Activated T-cell treated with anti-CD3 and anti-CD28 coated beads, Interleukin-2, amount 50 U/mL, for 4 hours (primary cell): ENCODE measurements at regions not wholly inside any gene's neighbourhood (a gene's known extent, or its start where the extent isn't known, plus 50 kb on each side); places are given as distances from the start of the nearest gene placed in this dataset.

Experiments used
- ATAC-seq, 2 donors: fragments of 200-7000 bp; cut with Tn5 transposase; one replicate each; pipeline ENCODE4 v1.10.0; 2021
- DNase-seq: peaks from one replicate; pipeline ENCODE4 v3.0.0-alpha.2; 2020
- H3K27me3 Mint-ChIP-seq: one replicate; pipeline ENCODE4 v1.8.0; 2021; ENCODE audit warnings: low read depth, mixed read lengths
- H3K36me3 Mint-ChIP-seq: one replicate; pipeline ENCODE4 v1.8.0; 2022; ENCODE audit warnings: mixed read lengths; ENCODE audit not compliant: insufficient read depth
- H3K4me1 Mint-ChIP-seq: one replicate; pipeline ENCODE4 v1.8.0; 2021; ENCODE audit warnings: low read depth, mixed read lengths
- H3K4me3 Mint-ChIP-seq: one replicate; pipeline ENCODE4 v1.8.0; 2021; ENCODE audit warnings: mild to moderate bottlenecking, moderate library complexity, mixed read lengths
- H3K9me3 Mint-ChIP-seq: one replicate; pipeline ENCODE4 v1.8.0; 2021; ENCODE audit warnings: mixed read lengths

DNA sequence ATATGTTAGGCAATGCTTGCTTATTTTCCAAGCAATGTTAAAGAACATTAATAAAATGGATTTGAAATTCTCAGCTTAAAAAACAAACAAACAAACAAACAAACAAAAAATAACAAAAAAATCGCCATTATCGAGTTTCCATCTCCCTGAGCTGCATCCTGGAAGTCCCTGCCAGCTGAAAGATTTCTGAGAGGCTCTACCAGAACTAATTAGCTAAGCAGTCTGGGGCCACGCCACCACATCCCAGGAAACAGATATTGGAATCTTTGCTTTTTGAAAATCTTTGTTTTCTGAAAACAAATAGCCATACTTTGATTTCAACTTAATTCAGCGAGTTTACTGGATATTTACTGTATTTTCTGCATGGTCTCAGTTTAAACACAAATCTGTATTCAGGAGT, 143.6 kb downstream of the LSMEM1 start:
- no peak overlapping the region for H3K4me3 Mint-ChIP-seq
- H3K9me3 Mint-ChIP-seq, result peaks cover 3% of the 10 kb centered on the region
- no peaks in the 10 kb centered on the region for H3K4me1 Mint-ChIP-seq
- H3K36me3 Mint-ChIP-seq, result no peaks in the 10 kb centered on the region
- DNase-seq (no peak), ATAC-seq (no peak)
- no peaks in the 10 kb centered on the region for H3K27me3 Mint-ChIP-seq

DNA sequence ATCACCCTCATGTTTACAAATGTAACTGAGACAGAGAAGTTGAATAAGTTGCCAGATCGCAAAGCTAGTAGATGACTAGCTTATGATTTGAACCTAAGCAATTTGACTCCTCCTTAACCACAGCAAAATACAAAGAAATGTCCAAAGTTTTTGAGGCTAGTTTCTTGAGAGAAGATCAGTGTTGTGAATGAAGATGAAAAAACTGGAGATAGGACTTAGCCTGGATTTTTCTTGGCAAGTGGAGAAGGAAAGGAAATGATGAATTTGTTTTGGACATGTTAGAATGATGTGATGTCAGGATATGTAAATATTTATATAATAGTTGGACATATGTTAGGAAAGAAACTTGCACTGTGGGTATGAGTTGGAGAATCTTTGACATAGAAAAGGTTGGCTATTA, 149.8 kb downstream of the LSMEM1 start:
- H3K27me3 Mint-ChIP-seq, result no peaks in the 10 kb centered on the region
- peaks cover 3% of the 10 kb centered on the region for H3K9me3 Mint-ChIP-seq
- H3K36me3 Mint-ChIP-seq, result no peaks in the 10 kb centered on the region
- DNase-seq (no peak), ATAC-seq (no peak)
- H3K4me1 Mint-ChIP-seq, result no peaks in the 10 kb centered on the region
- no peak overlapping the region for H3K4me3 Mint-ChIP-seq

DNA sequence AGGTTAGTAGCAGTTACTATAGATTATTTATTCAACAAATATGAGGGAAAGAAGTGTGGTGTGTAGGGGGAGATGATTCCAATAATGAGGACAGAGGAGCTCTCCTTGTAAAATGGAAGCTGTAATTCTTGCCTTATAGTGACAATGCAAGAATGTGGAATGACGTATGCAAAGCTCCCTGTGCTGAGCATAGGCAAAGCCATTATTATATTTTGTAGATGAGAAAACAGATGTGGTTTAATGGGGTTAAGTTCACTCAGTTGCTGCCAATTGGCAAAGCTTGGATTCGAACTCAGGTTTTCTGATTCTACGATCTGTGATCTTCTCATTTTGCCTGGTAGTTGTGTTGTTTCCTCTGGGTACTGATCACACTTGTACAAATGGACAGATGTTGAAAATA, 153.3 kb downstream of the LSMEM1 start:
- Mint-ChIP-seq H3K27me3 (peaks cover 3% of the 10 kb centered on the region), H3K4me3 (no peak overlapping the region), H3K9me3 (no peaks in the 10 kb centered on the region), H3K4me1 (no peaks in the 10 kb centered on the region), H3K36me3 (no peaks in the 10 kb centered on the region)
- ATAC-seq, result no peak
- no peak for DNase-seq

DNA sequence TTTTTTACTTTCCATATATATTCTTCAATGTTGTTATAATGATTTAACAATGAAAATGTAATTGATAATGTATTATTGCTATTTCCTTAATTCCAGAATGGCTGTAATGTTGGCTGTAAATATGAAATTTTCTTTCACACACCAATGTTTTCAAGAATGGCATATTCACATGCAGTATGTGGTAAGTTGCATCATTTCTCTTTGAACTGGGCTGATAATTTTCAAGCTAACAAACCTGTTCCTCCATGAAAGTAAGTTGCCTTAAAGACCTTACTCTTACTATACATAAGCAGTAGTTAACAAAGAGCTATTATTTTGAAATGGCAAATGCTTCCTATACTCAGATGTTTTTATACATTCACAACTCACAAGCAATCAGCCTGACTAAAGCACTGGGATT, 154.5 kb downstream of the TMEM168 start:
- DNase-seq (no peak), ATAC-seq (no peak)
- Mint-ChIP-seq H3K4me1 (no peaks in the 10 kb centered on the region), H3K27me3 (peaks cover 3% of the 10 kb centered on the region), H3K4me3 (no peak overlapping the region), H3K36me3 (no peaks in the 10 kb centered on the region), H3K9me3 (no peaks in the 10 kb centered on the region)

DNA sequence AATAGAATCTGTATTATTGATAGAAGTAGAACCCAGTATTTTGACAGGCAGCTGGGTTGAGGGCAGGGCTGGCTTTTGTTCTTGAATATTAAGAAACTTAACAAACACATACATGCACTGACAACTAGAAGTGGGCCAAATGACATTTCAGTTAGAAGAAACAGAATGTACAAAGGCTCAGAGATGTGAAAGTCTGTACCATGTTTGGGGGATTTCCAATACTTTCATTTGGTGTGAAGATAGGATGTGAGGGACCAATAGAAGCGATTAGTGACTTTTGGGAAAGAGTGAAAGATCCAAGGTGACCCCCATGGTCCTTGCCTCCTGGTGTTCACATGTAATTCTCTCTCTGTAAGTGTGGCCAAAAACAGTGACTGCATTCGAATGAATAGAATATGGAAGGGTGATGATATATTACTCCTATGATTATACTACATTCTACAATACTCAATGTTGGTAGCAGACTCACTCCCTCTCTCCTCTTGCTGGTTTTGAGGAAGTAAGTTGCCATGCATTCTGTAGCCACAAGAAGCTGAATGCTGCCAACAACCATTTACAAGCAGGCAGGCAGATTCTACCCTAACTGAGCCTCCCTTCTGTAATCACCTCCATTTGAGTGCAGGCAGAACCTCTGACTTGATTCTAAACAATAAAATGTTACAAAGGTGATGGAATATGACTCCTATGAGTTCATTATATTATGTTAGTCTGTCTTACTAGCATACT, 151.4 kb downstream of the TMEM168 start:
- no peak for ATAC-seq
- Mint-ChIP-seq H3K27me3 (peaks cover 3% of the 10 kb centered on the region), H3K9me3 (peaks cover 1% of the 10 kb centered on the region), H3K36me3 (no peaks in the 10 kb centered on the region), H3K4me1 (no peaks in the 10 kb centered on the region), H3K4me3 (no peak overlapping the region)
- no peak for DNase-seq

DNA sequence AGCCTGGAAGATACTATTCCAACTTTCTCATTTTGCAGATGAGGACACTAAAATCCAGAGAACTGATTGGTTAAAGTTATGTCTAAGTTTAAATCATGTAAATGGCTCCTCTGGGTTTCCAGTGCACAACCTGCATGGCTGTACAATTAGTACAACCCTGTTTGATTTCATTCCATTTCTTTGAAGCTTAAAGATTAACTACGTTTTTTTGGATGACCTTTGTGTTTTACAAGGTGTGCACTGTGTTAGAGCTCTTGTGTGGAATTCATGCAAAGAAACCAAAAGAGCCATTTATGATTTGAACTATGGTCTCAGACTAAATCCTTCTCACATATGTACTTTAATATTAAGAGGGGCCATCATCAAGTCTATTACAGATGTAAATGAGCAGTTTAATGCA, 149.5 kb downstream of the TMEM168 start:
- no peaks in the 10 kb centered on the region for H3K4me1 Mint-ChIP-seq
- H3K9me3 Mint-ChIP-seq, result peaks cover 12% of the 10 kb centered on the region

DNA sequence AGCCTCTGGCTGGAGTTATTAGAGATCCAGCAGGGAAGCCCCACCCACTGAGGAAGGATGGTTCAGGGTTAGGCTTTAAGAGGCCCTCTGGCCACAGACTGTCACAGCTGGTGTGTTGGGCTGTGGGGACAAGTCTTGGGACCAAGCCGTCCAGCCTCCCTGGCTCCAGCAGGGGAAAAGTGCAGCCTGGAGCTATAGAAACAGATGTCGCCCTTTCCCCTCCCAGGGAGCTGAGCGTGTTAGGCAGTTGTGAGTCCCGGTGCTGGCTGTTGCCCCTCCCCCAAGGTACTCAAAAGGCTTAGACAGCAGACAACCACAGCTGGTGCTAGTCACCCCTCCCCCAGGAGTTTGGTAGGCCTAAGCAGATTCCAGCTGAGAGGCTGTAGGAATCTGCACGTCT, 143.4 kb downstream of the TMEM168 start:
- peaks cover 22% of the 10 kb centered on the region for H3K9me3 Mint-ChIP-seq
- no peaks in the 10 kb centered on the region for H3K36me3 Mint-ChIP-seq
- DNase-seq (no peak), ATAC-seq (no peak)
- no peak overlapping the region for H3K4me3 Mint-ChIP-seq
- H3K27me3 Mint-ChIP-seq, result peaks cover 4% of the 10 kb centered on the region
- no peaks in the 10 kb centered on the region for H3K4me1 Mint-ChIP-seq

More for the DNA sequence above, 149.5 kb downstream of the TMEM168 start:
- H3K36me3 Mint-ChIP-seq, result no peaks in the 10 kb centered on the region
- peaks cover 3% of the 10 kb centered on the region for H3K27me3 Mint-ChIP-seq
- DNase-seq (no peak), ATAC-seq (no peak)
- no peak overlapping the region for H3K4me3 Mint-ChIP-seq

DNA sequence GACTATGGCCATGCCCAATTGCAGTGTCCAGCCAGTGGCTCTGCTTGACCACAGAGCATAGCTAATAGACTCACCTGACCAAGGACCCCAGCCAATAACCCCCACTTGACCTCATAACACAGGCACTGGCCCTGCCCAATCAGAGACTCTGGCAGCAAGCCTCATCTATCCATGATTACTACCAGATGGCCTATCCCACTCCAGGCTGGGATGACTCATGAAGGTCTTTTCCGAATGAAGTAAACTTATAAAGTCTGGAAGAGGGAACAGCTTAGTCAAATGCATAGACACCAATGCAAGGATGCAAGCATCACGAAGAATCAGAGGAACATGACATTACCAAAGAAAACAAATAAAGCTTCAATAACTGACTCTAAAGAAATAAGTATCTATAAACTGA, 141.4 kb downstream of the TMEM168 start:
- peaks cover 4% of the 10 kb centered on the region for H3K27me3 Mint-ChIP-seq
- peaks cover 24% of the 10 kb centered on the region for H3K9me3 Mint-ChIP-seq
- H3K4me1 Mint-ChIP-seq, result no peaks in the 10 kb centered on the region
- DNase-seq (no peak), ATAC-seq (no peak)
- H3K36me3 Mint-ChIP-seq, result no peaks in the 10 kb centered on the region
- H3K4me3 Mint-ChIP-seq, result no peak overlapping the region

DNA sequence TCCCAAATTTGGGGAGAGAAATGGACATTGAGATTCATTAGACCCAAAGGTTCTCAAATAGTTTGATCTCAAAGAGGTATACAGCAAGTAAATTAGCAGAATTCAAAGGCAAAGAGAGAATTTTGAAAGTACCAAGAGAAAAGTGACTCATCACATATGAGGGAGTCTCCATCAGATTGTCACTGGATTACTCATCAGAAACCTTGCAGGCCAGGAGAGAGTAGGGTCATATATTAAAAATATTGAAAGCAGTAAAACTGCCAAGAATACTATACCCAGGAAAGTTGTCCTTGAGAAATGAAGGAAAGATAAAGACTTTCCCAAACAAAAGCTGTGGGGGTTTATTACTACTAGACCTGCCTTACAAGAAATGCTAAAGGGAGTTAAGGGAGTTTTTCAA, 140.6 kb downstream of the TMEM168 start:
- H3K4me3 Mint-ChIP-seq, result no peak overlapping the region
- H3K9me3 Mint-ChIP-seq, result peaks cover 17% of the 10 kb centered on the region
- no peaks in the 10 kb centered on the region for H3K4me1 Mint-ChIP-seq
- DNase-seq (no peak), ATAC-seq (no peak)
- no peaks in the 10 kb centered on the region for H3K36me3 Mint-ChIP-seq
- peaks cover 4% of the 10 kb centered on the region for H3K27me3 Mint-ChIP-seq

DNA sequence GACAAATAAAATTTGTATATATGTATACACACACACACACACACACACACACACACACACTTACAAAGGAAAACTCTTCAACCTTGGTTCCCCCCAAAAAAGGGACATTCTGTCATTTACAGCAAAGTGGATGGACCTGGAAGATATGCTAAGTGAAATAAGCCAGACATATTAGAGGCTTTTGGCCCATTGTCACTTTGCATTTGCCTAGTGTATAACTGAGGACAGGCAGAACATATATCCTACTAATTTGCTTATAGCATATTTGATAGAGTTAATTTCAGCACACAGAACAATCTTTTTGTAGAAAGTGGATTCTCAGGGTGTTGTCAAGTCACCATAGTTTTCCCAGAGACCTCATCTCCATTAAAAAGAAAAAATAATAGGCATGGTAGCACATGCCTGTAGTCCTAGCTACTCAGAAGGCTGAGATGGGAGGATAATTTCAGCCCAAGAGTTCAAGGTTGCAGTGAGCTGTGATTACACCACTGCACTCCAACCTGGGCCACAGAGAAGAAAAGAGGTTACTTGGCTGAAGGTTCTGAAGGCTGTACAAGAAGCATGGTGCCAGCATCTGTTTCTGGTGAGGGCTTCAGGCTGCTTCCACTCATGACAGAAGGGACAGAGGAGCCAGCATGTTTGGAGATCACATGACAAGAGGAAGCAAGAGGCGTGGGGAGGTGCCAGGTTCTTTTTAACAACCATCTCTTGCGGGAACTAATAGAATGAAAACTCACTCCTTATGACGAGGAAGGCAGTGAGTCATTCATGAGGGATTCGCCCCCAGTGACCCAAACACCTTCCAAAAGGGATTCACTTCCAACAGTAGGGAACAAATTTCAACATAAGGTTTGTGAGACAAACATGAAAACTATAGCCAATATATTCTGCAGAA, 135.6 kb downstream of the TMEM168 start:
- Mint-ChIP-seq H3K4me1 (no peaks in the 10 kb centered on the region), H3K27me3 (no peaks in the 10 kb centered on the region), H3K9me3 (peaks cover 4% of the 10 kb centered on the region), H3K36me3 (no peaks in the 10 kb centered on the region), H3K4me3 (no peak overlapping the region)
- DNase-seq, result no peak
- no peak for ATAC-seq

DNA sequence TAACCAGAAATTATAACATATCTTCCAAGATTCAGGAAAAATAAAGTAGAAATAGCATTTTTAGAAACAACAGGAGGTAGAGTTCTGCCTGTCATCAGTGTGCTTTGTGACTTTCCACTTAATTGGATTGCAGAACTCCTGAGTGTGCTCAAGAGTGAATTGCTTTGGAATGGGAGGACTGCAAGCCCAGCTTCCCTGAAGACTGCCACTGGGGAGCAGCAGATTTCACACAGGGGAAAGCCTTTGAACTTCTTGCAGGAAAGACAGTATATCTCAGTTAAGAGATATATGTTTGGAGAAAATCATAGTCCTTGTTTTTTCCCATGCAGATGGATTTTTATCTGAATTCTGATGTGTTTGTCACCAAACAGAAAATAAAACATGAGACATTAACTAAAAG, 124.5 kb downstream of the TMEM168 start:
- no peak overlapping the region for H3K4me3 Mint-ChIP-seq
- no peaks in the 10 kb centered on the region for H3K4me1 Mint-ChIP-seq
- DNase-seq (no peak), ATAC-seq (no peak)
- peaks cover 4% of the 10 kb centered on the region for H3K27me3 Mint-ChIP-seq
- H3K9me3 Mint-ChIP-seq, result no peaks in the 10 kb centered on the region
- H3K36me3 Mint-ChIP-seq, result no peaks in the 10 kb centered on the region

DNA sequence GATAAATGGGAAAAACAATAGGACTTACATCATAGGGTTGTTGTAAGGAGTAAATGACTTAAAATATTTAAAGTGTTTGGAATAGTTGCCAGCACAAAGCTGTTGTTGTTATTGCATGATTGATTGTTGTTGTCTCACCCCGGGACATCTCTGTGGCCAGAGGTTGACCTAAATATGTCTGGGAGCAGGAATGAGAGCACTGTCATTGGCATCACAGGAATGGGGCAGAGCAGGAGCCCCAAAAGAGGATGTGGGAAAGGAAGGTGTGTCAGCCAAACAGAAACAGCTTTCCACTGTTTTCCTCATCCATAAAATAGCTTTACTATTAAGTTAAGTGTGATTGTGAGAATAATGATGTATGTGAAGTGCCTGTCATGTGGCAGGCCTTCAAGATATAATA, 121.6 kb downstream of the TMEM168 start:
- DNase-seq (no peak), ATAC-seq (no peak)
- Mint-ChIP-seq H3K9me3 (no peaks in the 10 kb centered on the region), H3K4me3 (no peak overlapping the region), H3K36me3 (no peaks in the 10 kb centered on the region), H3K4me1 (no peaks in the 10 kb centered on the region), H3K27me3 (peaks cover 2% of the 10 kb centered on the region)

DNA sequence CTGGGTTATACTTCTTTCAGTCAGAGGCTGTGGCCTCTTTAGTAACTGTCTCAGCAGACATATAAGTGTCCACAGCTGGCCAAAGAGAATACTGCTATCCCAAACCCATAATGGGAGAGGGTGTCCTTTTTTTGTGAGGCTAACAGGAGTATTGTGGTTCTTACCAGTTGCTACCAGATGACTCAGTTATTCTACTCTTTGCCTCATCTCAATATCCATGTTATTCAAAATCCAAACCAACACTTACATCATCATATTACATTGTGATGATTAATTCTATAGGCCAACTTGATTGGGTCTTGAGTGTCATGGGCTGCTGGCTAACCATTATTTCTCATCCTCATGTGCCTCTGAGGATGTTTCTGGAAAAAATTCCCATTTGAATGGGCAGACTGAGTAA, 120.9 kb downstream of the TMEM168 start:
- Mint-ChIP-seq H3K4me3 (no peak overlapping the region), H3K27me3 (peaks cover 2% of the 10 kb centered on the region), H3K4me1 (no peaks in the 10 kb centered on the region), H3K36me3 (no peaks in the 10 kb centered on the region), H3K9me3 (no peaks in the 10 kb centered on the region)
- ATAC-seq (no peak), DNase-seq (no peak)

DNA sequence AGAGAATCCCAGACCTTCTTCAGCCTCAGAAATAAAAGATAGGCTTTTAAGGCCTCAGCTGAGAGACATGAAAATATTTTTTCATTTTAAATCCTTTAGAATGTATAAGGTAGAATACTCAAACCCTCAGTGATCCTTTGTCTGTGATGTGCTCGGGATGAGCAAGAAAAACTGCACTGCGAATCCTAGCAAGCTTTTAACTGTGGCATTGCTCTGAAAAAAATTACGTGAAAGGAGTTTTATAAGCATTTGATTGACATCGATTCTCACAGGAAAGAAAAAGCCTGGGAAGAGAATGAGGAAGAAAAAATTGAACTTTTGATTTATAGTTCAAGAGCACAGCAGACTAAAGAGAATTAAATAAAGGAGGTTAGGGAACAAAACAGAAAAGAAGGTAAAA, 120.0 kb downstream of the TMEM168 start:
- Mint-ChIP-seq H3K36me3 (no peaks in the 10 kb centered on the region), H3K9me3 (no peaks in the 10 kb centered on the region), H3K27me3 (peaks cover 2% of the 10 kb centered on the region), H3K4me3 (no peak overlapping the region), H3K4me1 (no peaks in the 10 kb centered on the region)
- DNase-seq (no peak), ATAC-seq (no peak)

DNA sequence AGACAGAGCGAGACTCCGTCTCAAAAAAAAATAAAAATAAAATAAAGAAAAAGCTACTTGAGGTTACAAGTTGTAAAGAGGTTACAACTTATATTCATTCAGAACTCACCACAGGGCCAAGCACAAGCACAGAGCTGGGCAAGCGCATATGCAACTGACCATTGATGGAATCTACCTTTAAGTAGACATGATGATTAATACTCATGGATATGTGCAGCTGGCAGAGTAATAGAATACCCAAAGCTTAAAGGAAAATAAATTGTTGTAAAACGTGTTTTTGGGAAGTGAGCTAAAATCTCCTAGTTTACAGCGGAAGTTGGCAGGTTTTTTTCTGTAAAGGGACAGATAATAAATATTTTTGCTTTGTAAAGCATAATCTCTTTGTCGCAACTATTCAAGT, 111.6 kb downstream of the TMEM168 start:
- H3K27me3 Mint-ChIP-seq, result peaks cover 3% of the 10 kb centered on the region
- DNase-seq (no peak), ATAC-seq (no peak)
- no peaks in the 10 kb centered on the region for H3K9me3 Mint-ChIP-seq
- H3K4me1 Mint-ChIP-seq, result no peaks in the 10 kb centered on the region
- H3K4me3 Mint-ChIP-seq, result no peak overlapping the region
- no peaks in the 10 kb centered on the region for H3K36me3 Mint-ChIP-seq
